HG02884 (cell line): ENCODE measurements at regions not wholly inside any gene's neighbourhood (a gene's known extent, or its start where the extent isn't known, plus 50 kb on each side); places are given as distances from the start of the nearest gene placed in this dataset.
"Not testable (repeated sequence)": the region's sequence is repeated elsewhere in the genome, so short reads cannot be mapped to it uniquely, and the experiment has no call there.

ENCODE experiments used
- ATAC-seq: cut with Tn5 transposase; IDR thresholded peaks from one replicate; pipeline ENCODE4 v1.9.1; 2021; ENCODE audit warnings: mild to moderate bottlenecking, moderate library complexity; ENCODE audit not compliant: unreplicated experiment

DNA sequence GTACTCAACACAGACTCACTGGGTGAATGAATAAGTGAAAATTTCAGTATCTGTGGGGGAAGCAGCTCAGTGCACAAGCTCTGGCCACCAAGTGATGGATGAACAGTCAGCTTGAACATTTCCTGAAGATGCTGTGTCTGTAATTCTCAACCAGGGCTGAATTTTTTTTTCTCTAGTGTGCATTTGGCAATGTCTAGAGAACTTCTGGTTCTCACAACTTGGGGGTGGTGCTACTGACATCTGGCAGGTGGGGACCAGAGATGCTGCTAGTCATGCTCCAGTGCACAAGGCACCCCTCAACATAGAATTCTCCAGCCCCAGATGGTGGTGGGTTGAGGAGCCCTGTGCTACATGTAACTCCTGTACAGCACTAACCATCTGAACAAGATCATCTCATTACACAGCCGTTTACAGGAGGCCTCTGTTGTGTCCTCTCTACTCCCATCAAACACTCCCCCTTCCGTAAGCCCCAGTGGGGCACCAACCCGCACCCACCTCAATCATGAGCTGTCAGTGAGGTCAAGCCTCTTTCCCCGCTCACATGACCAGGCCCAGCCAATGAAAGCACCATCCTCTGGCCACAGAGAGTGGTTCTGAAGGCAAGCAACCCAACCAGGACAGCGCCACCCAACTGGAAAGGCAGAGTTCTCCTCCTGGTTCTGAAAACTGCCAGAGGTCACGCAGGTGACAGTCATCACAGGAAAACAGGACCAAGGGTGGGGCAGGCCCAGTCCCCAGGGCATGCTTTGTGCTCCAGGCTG, 103.9 kb upstream of the PMEPA1 start:
- ATAC-seq, result no peak

DNA sequence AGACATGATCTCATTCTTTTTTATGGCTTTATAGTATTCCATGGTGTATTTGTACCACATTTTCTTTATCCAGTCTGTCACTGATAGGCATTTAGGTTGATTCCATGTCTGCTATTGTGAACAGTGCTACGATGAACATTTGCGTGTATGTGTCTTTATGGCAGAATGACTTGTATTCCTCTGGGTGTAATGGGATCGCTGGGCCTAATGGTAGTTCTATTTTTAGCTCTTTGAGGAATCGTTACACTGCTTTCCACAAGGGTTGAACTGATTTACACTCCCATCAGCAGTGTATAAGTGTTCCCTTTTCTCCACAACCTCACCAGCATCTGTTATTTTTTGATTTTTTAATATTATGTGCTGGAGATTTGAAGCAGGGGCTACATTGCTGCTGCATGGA, 102.8 kb upstream of the PMEPA1 start:
- ATAC-seq, result not testable (repeated sequence)

DNA sequence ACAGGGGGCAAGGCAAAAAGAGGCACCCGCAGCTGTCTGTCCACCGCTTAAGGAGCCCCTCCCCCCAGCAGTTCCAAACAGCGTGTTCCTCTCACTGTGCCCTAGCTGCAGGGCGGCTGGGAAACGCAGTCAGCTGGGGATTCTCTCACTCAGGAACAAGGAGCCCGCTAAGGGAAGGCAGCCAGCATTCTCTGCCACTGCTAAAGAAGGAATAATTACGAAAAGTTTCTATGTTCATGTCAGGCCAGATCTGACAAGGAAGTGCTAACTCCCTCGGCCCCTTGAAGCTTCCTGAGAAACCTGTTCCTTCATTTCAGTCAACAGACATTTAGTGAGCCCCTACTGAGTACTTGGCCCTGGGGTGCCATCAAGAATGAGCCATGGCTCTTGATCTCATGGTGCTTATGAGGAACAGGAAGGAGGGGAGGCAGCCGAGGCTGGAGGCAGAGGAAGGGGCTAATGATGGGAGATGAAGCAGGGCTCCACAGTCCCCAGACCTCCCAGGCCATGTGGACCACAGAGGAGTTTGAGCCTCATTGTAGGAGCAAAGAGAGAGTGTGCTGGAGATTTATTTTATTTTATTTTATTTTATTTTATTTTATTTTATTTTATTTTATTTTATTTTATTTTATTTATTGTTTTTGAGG, 101.7 kb upstream of the PMEPA1 start:
- no peak for ATAC-seq

DNA sequence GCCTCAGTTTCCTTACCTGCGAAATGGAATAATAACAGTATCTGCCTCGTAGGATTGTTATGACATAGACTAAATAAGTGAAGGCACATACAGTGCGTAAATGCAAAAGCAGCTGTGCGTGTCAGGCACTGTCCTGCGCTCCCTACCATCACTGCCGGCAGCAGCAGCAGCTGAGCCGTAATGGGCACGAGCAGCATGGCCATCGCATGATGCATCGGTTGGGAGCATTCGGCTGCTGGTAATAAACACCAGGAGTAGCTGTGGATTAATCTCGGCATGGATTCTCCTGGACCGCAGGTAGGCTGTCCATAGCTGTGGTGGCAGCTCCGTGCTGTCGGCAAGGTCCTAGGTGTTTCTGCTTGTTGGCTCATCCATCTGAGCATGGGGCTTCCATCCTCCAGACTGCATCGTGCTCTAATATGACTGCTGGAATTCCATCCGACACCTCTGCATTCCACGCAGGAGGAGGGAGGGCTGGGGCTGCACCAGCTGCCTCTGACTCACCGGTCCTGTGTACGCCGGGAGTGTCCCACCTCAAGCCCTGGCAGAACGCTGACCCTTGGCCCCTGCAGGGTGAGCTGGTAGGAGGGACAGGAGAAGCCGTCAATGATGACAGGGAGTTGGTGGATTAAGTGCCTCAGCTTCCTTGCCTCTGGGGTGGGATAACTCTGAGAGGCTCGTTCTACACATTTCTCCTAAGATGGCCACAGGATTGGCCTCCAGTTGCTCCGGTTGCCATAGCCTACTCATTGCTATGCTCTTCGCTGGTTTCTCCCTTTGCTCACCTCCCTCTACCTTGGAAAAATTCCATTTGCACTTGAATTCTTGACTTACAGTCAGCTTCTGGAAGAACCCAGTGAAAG, 100.9 kb upstream of the PMEPA1 start:
- no peak for ATAC-seq

DNA sequence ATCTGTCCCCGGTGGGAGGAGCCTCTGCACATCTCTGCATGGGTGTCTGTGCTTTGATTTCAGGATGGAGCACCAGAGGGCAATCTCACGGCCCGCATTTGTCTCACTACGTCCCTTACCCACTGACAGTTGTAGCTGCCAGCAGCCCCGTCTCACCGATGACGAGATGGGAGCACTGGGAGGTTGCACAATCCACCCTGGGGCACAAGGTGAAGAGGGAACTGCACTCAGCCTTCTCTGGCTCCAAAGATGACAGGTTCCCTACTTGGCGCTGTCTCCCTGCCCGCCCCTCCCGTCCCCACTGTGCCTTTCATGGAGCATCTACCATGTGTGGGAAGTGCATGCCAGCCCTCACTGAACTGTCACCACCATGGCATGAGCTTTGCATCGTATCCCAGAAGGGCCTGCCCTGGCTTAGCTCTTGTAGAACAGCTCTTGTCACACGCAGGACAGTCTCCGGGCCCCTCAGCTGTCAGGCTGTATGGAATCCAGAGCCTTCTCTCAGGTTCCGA, 99.9 kb upstream of the PMEPA1 start:
- ATAC-seq, result no peak

DNA sequence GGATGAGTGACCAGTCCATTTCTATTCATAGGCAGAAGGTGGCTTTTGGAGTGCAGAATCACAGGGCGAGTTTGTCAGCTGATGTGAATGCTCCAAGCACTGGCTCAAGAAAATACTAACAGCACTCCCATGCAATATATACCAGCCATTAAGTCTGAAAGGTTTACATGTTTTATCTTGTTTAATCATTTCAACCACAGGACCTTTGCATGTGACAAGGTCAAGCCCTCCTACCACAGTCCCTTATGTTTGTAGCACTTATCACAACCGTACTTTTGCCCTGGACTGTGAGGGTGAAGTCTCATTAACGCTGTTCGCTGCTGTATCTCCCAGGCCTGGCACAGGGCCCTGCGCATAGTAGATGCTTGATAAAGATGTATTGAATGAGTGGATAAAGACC, 99.3 kb upstream of the PMEPA1 start:
- no peak for ATAC-seq

DNA sequence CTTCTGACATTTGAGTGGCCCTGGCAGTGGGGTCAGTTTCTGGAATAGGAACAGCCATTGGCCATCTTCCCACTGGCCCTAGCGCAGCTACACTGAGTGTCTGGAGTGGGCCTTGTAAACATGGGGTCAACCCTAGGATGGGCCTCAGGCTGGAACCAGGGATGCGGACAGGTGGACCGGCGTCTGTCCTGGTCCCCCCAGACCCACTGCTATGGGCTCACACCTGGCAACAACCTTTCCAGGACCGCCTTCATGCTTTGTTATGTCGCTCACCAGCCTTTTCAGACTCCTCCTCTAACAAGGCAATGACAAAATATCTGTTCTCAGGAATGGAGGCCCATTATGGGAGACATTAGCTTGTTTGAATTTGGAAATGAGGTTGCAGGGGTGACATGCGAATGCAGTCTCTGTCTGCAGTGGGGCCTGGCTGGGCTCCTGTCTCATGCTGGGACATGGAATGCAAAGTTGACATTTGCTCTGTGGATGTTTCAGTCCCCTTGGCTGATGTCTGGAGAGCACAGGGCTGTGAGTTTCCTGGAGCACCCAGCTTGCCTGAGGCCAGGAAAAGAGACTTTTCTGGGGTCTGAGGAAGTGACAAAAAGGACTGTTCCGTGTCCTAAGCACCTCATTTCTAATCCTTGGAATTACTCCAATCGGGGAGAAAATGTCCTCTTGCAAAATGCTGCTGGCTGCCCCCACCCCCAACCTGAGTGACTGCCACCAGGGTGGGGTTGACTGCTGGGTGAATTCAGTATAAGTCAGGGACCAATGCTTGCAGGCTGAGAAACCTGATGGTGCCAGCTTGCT, 98.7 kb upstream of the PMEPA1 start:
- no peak for ATAC-seq

DNA sequence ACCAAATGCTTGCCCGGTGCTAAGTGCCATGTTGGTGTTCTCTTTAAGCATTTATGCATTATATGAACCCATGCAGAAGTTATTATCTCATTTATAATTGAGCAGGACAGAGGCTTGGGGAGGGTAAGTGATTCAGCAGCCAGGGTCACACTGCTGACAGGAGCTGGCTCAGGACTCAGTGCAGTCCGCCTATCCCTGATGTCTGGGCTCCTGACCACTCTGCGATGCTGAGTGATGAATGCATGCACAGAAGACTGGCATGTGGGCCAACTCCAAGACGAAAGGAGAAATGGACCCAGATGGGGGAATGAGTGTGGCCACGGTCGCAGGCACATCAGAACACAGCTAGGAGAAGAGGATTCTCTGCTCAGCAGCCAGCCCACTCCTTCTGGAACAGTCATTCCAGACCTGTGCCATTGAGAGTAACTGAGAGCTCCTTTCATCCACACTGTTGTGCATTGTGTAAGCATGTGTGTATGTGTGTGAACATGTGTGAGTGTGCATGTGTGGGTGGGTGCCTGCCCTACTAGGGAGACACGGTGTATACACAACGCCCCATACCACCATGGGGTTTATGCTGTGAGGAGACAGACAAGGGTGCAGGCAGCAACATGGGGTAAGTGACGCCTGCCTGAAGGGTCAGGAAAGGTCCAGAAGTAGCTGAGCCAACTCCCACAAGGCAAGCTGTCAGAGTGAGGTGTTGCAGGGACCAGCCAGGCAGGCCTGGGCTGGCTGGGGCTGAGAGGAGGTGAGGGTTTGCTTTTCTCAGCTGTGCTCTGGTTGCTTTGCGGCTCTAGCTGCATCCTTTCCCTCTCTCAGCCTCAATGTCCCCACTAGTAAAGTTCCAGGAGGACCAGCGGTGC, 97.8 kb upstream of the PMEPA1 start:
- ATAC-seq, result no peak

DNA sequence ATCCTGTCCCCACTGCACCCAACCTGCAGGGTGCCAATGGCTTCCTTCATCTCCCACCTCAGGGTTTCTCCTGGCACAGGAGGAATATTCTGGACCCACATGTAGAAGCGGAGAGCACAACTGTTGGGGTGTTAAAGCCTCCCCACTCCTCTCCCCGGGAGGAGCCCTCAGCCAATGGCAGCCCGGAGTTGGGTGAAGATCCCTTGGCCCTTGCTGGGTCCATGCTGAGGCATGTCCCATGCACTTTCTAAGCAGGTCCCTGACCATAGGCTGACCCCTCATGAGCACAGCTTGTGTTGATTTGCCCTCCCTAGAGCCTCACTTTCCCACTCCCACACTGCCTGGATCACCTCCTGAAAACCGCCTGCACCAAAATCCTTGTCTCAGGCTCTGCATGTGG, 97.2 kb upstream of the PMEPA1 start:
- ATAC-seq, result no peak

DNA sequence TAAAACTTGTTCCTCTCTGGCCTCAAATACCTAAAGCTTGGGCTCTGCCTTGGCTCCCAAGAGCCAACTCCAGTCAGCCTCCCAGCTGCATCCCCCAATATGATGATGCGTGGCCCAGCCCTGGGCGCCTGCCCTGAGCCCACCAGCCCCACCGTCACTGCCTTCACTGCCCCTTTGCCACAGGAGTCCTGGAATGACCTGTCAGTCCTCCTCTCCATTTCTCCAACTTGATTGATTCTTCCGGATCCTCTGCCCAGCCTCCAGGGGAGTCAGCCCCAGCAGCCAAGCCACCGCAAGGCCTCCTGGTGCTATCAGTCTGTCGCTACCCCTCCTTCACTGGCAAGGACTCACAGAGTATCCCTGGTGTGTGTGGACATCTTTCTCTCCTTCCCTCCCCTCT, 96.7 kb upstream of the PMEPA1 start:
- no peak for ATAC-seq

DNA sequence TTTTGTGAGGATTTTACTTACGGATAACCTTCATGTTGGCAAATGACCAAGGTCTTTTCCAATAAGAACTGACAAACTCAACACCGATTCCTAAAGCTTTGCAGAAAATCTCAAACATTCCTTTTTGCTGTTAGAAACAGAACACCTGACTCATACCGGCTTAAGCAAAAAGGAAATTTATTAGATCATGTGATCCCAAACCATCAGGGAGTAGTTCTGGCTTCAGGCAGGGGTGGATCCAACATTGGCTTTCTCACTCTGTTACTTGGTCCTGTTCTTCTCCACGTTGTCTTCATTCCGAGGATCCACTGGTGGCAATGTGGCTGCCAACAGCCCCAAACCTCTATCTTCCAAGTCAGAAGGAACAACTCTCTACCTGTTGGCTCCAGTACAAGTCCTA, 95.9 kb upstream of the PMEPA1 start:
- ATAC-seq, result no peak

DNA sequence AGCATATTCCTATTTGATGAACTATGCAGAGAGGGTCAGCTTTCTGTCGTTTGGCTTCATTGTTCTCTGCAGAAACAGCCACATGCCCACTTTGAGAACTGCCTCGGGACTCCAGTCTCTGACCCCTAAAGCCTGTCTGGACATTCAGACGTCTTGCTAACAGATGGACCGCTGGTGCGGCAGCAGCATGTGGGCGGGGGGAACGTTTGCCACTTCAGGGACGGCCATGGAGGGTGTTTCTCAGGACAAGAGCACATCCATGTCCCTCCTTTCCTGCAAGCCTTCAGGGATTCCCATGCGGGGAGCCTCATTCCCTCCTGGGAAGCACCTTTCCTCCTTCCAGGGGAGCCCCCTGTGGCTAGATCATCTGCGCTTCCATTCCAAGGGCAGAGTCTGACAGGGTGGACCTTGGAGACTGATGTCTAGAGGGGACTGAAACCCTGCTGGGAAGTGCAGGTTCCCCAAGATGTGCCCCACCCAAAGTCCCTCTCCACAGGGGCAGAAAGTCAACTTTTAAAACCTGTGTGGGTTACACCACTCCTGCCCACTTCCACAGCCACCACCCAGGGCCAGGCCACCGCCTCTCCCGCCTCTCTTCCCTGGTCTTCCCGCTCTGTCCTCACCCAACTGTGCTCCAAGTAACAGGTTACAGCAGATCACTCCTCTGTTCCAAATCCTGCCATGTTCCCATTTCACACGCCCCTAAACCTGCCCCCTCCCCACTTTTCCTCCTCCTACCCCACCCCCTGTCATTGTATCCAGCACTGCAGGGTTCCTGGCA, 94.8 kb upstream of the PMEPA1 start:
- no peak for ATAC-seq

DNA sequence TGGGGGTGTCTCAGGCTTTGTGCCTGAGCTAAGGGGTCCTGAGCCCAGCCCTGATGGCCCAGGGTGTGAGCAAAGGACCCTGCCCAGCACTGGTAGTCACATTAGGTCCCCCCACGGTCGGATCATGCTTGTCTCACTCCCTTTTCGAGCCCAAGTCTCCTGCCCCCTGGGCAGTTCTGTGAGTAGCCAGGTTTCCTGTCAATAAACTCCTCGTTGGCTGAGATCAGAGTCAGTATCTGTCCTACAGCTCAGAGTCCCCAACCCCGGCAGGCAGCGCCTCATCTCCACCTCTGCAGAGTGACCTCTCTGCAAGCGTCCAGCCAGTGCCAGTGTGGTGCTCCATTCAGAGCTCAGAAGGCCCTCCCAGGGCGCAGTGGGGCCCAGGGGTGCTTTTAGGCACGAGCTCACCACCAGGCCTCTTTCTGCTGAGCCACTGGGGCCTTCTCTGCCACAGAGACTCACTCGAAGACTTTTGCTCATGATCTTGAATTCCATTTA, 93.7 kb upstream of the PMEPA1 start:
- no peak for ATAC-seq

DNA sequence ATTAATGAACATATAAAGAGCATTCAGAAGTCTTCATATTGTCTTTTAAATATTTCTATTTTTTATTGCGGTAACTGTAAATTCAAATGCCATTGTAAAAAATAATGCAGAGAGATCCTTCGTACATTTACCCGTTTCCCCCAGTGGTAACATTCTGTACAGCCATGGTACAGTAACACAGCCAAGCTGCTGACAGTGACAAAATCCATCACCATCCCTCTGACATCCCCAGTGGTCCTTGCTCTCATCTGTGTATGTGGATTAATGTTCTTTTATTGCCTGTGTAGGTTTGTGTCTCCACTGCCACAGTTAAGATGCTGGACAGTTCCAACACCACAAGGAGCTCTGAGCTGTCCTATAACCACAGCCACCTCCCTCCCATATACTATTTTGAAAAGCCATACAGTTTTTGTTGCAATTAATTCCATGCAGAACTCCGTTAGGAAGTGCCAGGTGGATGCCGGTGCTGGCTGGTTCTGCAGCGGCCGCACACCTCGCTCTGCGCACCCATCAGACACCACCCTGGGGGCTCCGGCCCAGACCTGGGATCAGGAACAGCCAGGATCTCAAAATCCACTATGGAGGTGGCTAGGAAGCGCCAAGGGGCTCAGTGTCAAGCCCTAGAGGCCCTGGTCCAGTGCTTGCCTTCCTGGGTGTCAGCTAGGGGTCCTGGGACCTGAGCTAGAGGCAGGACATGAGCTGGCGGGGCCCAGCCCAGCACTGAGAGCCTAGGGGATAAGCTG, 93.1 kb upstream of the PMEPA1 start:
- ATAC-seq, result no peak

DNA sequence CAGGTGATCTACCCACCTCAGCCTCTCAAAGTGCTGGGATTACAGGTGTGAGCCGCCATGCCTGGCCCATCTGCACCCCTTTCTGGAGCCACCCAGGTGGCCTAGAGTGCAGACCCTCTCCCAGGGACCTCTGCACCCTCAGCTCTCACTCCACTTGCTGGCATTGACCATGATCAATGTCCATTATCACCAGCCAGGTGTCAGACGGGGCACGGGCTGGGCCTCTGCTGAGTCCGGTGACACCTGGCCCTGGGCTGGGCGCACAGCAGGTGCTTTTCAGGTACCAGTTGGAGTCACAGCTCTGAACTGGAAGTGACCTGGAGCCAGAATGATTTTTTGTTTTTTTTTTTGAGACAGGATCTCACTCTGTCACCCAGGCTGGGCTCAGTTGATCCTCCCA, 91.8 kb upstream of the PMEPA1 start:
- no peak for ATAC-seq

DNA sequence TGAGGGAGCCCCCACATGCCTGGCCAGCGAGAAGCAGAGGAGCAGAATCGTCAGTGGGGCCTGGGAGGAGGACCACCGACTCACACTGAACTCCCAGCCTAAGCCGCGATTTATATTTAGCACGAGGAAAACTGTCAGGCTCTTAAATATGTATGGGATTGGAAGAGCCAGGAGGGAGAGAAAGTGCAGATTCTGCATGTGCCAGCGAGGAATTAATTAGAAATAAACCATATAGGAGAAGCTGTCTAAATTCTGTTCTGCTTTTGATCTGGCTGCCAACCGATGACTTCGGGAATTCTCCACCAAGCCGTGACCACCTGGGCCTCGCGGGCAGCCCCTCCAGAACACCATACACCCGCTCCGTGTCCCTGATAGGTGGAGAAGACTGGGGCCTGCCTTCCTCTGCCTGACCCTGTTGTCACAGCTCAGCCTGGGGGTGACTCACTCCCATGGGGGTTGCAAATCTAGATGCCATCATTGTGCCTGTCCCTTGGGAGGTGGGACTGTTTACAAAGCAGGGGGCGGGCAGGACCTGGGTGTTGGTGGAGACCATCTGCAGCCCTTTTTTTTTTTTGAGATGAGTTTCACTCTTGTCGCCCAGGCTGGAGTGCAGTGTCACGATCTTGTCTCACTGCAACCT, 91.1 kb upstream of the PMEPA1 start:
- ATAC-seq, result no peak

DNA sequence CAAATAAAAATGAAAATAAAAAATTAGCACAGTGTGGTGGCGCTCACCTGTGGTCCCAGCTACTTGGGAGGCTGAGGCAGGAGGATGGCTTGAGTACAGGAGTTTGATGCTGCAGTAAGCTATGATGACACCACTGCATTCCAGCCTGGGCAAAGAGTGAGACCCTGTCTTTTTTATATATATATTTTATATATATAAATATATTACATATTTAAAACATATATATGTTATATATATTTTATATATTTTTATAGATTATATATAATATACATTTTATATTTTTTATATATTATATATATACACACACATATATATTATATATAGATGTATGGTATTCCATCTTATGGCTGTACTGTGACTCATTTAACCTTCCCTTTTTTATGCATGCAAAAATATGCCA, 87.6 kb upstream of the PMEPA1 start:
- no peak for ATAC-seq
